H9 (cell line): ENCODE measurements at regions not wholly inside any gene's neighbourhood (a gene's known extent, or its start where the extent isn't known, plus 50 kb on each side); places are given as distances from the start of the nearest gene placed in this dataset.
"Not testable (repeated sequence)": the region's sequence is repeated elsewhere in the genome, so short reads cannot be mapped to it uniquely, and the experiment has no call there.

ENCODE experiments used
- DNase-seq: peaks from one replicate; pipeline ENCODE4 v3.0.0-alpha.2; 2017
- H2AFZ ChIP-seq: one replicate; pipeline ENCODE4 v1.6.1; 2013; ENCODE audit warnings: mild to moderate bottlenecking, low read length, control low read depth, moderate library complexity
- H2AK5ac ChIP-seq: 2 replicates; pipeline ENCODE4 v1.6.1; 2013; ENCODE audit warnings: low read length, control low read depth, mixed read lengths; ENCODE audit not compliant: insufficient read length
- H2BK120ac ChIP-seq: one replicate; pipeline ENCODE4 v1.6.1; 2013; ENCODE audit warnings: low read depth, mild to moderate bottlenecking, low read length, control low read depth, inconsistent platforms; ENCODE audit not compliant: poor library complexity, severe bottlenecking
- H2BK12ac ChIP-seq: 2 replicates; pipeline ENCODE4 v1.6.1; 2013; ENCODE audit warnings: low read length, control low read depth, mixed read lengths, low read depth; ENCODE audit not compliant: insufficient read length
- H2BK15ac ChIP-seq: 2 replicates; pipeline ENCODE4 v1.6.1; 2013; ENCODE audit warnings: low read depth, low read length, control low read depth
- H2BK20ac ChIP-seq: one replicate; pipeline ENCODE4 v1.6.1; 2013; ENCODE audit warnings: low read depth, mild to moderate bottlenecking, low read length, control low read depth, inconsistent platforms; ENCODE audit not compliant: poor library complexity, severe bottlenecking
- H2BK5ac ChIP-seq: 2 replicates; pipeline ENCODE4 v1.6.1; 2013; ENCODE audit warnings: low read length, control low read depth, mixed read lengths; ENCODE audit not compliant: insufficient read length
- H3K14ac ChIP-seq: 2 replicates; pipeline ENCODE4 v1.6.1; 2013; ENCODE audit warnings: low read length, control low read depth; ENCODE audit not compliant: insufficient read depth
- H3K18ac ChIP-seq: 2 replicates; pipeline ENCODE4 v1.6.1; 2013; ENCODE audit warnings: low read depth, mild to moderate bottlenecking, mixed read lengths, low read length, control low read depth; ENCODE audit not compliant: insufficient read length
- H3K23ac ChIP-seq: 2 replicates; pipeline ENCODE4 v1.6.1; 2013; ENCODE audit warnings: low read length, control low read depth, mixed read lengths, low read depth; ENCODE audit not compliant: insufficient read length
- H3K23me2 ChIP-seq: 2 replicates; pipeline ENCODE4 v1.6.1; 2013; ENCODE audit warnings: low read depth, mild to moderate bottlenecking, mixed read lengths, low read length, control low read depth; ENCODE audit not compliant: insufficient read length, poor library complexity, severe bottlenecking
- H3K27ac ChIP-seq: 2 replicates; pipeline ENCODE4 v1.5.1; 2013; ENCODE audit warnings: low read length, control low read depth, mixed read lengths, low read depth; ENCODE audit not compliant: insufficient read length
- H3K27me3 ChIP-seq: 2 replicates; pipeline ENCODE4 v1.6.1; 2013; ENCODE audit warnings: low read length, control low read depth, inconsistent platforms; ENCODE audit not compliant: insufficient read depth
- H3K4ac ChIP-seq: 2 replicates; pipeline ENCODE4 v1.6.1; 2013; ENCODE audit warnings: low read depth, mild to moderate bottlenecking, control low read depth, inconsistent platforms, low read length, moderate library complexity
- H3K4me1 ChIP-seq: 2 replicates; pipeline ENCODE4 v1.6.1; 2013; ENCODE audit warnings: low read length, control low read depth, inconsistent platforms; ENCODE audit not compliant: insufficient read depth
- H3K4me2 ChIP-seq: 2 replicates; pipeline ENCODE4 v1.6.1; 2013; ENCODE audit warnings: low read length, control low read depth, mixed read lengths; ENCODE audit not compliant: insufficient read length, insufficient read depth
- H3K56ac ChIP-seq: 2 replicates; pipeline ENCODE4 v1.6.1; 2013; ENCODE audit warnings: low read depth, mild to moderate bottlenecking, mixed read lengths, low read length, control low read depth; ENCODE audit not compliant: insufficient read length
- H3K79me1 ChIP-seq: 2 replicates; pipeline ENCODE4 v1.6.1; 2013; ENCODE audit warnings: low read depth, mild to moderate bottlenecking, moderate library complexity, low read length, control low read depth, inconsistent platforms; ENCODE audit not compliant: insufficient read depth, poor library complexity, severe bottlenecking
- H3K79me2 ChIP-seq: 2 replicates; pipeline ENCODE4 v1.6.1; 2013; ENCODE audit warnings: low read length, control low read depth, inconsistent platforms; ENCODE audit not compliant: insufficient read depth
- H3K9ac ChIP-seq: 2 replicates; pipeline ENCODE4 v1.6.1; 2013; ENCODE audit warnings: low read length, control low read depth, mixed read lengths; ENCODE audit not compliant: insufficient read length; ENCODE audit errors: extremely low read depth
- H3K9me3 ChIP-seq: one replicate; pipeline ENCODE4 v1.6.1; 2013; ENCODE audit warnings: low read depth, low read length, inconsistent platforms; ENCODE audit not compliant: control insufficient read depth
- H3T11ph ChIP-seq: one replicate; pipeline ENCODE4 v1.6.1; 2013; ENCODE audit warnings: mild to moderate bottlenecking, low read length, control low read depth, inconsistent platforms
- H4K20me1 ChIP-seq: one replicate; pipeline ENCODE4 v1.6.1; 2013; ENCODE audit not compliant: control insufficient read depth, insufficient read length, insufficient read depth
- H4K5ac ChIP-seq: 2 replicates; pipeline ENCODE4 v1.6.1; 2013; ENCODE audit warnings: low read depth, mild to moderate bottlenecking, mixed read lengths, low read length, control low read depth; ENCODE audit not compliant: insufficient read length
- H4K8ac ChIP-seq: replicated peaks from 2 replicates; pipeline ENCODE4 v1.6.1; 2013; ENCODE audit warnings: low read length, control low read depth, mixed read lengths, low read depth; ENCODE audit not compliant: insufficient read length
- H4K91ac ChIP-seq: 2 replicates; pipeline ENCODE4 v1.6.1; 2013; ENCODE audit warnings: low read depth, mild to moderate bottlenecking, moderate library complexity, mixed read lengths, low read length, control low read depth; ENCODE audit not compliant: insufficient read length
- H3K27ac Mint-ChIP-seq, 3 experiments: 2 replicates in 2 of 3; 3 replicates in 1 of 3; pipeline ENCODE4 v1.8.0; 2020 to 2021; ENCODE audit warnings: mixed read lengths in 3 of 3, mild to moderate bottlenecking in 1 of 3, moderate library complexity in 1 of 3
- H3K27me3 Mint-ChIP-seq: 2 replicates; pipeline ENCODE4 v1.8.0; 2021; ENCODE audit warnings: low read depth, mild to moderate bottlenecking, moderate library complexity, mixed read lengths
- H3K36me3 Mint-ChIP-seq, 3 experiments: 2 replicates in 2 of 3; 3 replicates in 1 of 3; pipeline ENCODE4 v1.8.0; 2020 to 2021; ENCODE audit warnings: low read depth in 3 of 3, mixed read lengths in 3 of 3; ENCODE audit not compliant: insufficient read depth in 1 of 3
- H3K4me1 Mint-ChIP-seq, 2 experiments: 2 replicates each; pipeline ENCODE4 v1.8.0; 2020; ENCODE audit warnings: mixed read lengths in 2 of 2
- H3K4me3 Mint-ChIP-seq, 2 experiments: 2 replicates in 1 of 2; 3 replicates in 1 of 2; pipeline ENCODE4 v1.8.0; 2020 to 2021; ENCODE audit warnings: mild to moderate bottlenecking in 2 of 2, mixed read lengths in 2 of 2, moderate library complexity in 1 of 2
- H3K9me3 Mint-ChIP-seq, 2 experiments: 2 replicates in 1 of 2; 3 replicates in 1 of 2; pipeline ENCODE4 v1.8.0; 2020; ENCODE audit warnings: mild to moderate bottlenecking in 2 of 2, mixed read lengths in 2 of 2, moderate library complexity in 1 of 2
- WGBS: extraction: QIAGEN DNeasy Blood & Tissue Kit; methylation state at CpG from one replicate; pipeline ENCODE4 v1.1.7; 2013; ENCODE audit warnings: missing lambda C conversion rate, low lambda C conversion rate, mixed read lengths; ENCODE audit not compliant: insufficient read length; ENCODE audit errors: extremely low coverage; 5-methylcytosine and 5-hydroxymethylcytosine counted together

DNA sequence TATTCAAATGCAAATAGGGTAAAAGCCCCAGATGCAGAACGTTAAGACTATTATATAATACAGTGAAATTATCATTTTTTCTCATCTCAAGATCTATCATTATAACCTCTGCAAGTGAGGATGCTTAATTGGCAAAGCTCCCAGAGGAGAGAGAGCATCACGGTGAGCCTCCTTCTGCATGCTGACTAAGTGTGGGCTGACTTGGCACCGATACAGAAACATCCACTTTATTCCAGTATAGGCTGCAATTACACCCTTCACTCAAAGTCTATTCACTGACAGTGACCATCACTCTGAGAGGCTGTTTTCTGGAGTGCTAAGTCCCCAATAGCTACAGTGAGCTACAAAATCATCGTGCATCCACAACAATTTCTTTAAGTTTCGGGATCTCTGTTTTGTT lies 171.1 kb upstream of the NBPF9 start:
- H2BK5ac ChIP-seq, H2BK20ac ChIP-seq, H2BK120ac ChIP-seq, H2BK12ac ChIP-seq, H3K14ac ChIP-seq, H3K23me2 ChIP-seq, H3K27me3 ChIP-seq, H2AFZ ChIP-seq, H3K27me3 Mint-ChIP-seq, H3K27ac ChIP-seq, H3K79me2 ChIP-seq, H3K18ac ChIP-seq, H3K9me3 ChIP-seq, H3K9ac ChIP-seq, H4K8ac ChIP-seq, H2AK5ac ChIP-seq, H3K27ac Mint-ChIP-seq, H2BK15ac ChIP-seq, H3K56ac ChIP-seq, H3K4ac ChIP-seq, H4K91ac ChIP-seq, H3K4me2 ChIP-seq, H3K9me3 Mint-ChIP-seq, DNase-seq, H4K5ac ChIP-seq, H3T11ph ChIP-seq, H3K4me1 ChIP-seq, H4K20me1 ChIP-seq, H3K23ac ChIP-seq, H3K36me3 Mint-ChIP-seq, H3K79me1 ChIP-seq, H3K4me1 Mint-ChIP-seq, H3K4me3 Mint-ChIP-seq: not testable (repeated sequence)
- no CpG with 5 or more reads among the region's 5 CpGs for WGBS

DNA sequence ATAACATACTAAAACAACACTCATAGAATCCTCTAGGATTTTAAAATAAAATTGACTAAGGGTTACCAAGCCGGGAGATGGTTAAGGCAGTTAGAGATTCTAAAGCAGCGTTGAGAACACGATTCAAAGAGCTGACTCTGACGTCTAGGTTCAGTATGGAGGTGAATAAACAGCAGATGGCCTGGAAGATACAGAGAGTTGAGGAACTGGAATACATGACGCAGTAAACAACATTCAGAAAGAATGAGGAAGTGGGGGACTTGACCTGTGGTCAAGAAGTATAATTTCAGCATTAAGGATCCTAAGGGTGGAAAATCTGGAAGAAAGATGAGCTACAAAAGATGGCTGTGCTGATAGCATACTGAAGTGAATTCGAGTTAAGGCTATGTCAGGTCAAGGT lies 172.5 kb upstream of the NBPF9 start:
- not testable (repeated sequence) for H3K14ac ChIP-seq, H3K4me2 ChIP-seq, H3K4me3 Mint-ChIP-seq, H3K27ac ChIP-seq, H3K4ac ChIP-seq, H4K8ac ChIP-seq, H3K9me3 Mint-ChIP-seq, H3K27ac Mint-ChIP-seq, H2BK5ac ChIP-seq, H3K27me3 ChIP-seq, H3K27me3 Mint-ChIP-seq, DNase-seq, H2BK12ac ChIP-seq, H3K18ac ChIP-seq, H3K23ac ChIP-seq, H3T11ph ChIP-seq, H3K4me1 Mint-ChIP-seq, H3K4me1 ChIP-seq, H3K9me3 ChIP-seq, H3K79me1 ChIP-seq, H2BK20ac ChIP-seq, H2AK5ac ChIP-seq, H2BK120ac ChIP-seq, H3K56ac ChIP-seq, H2BK15ac ChIP-seq, H3K36me3 Mint-ChIP-seq, H2AFZ ChIP-seq, H4K20me1 ChIP-seq, H4K91ac ChIP-seq, H3K23me2 ChIP-seq, H3K9ac ChIP-seq, H3K79me2 ChIP-seq, H4K5ac ChIP-seq
- no CpG with 5 or more reads among the region's 6 CpGs for WGBS

DNA sequence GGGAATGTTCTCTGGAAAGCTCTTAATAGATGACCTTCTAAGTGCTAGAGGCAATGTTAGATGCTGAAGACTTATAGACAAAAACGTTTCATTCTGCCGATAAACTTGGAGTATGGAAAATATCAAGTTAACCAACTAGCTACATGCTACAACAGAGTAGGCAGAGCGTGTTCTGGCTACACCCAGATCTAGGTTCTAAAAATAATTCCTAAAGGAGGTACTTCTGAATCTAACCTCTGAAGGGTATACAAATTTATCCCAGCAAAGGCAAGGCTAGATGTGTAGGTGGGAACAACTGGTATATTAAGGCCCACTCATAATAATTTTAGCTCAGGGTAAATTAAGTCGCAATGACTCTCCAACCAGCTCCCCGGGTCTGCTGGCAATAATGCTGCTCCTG lies 173.1 kb upstream of the NBPF9 start:
- not testable (repeated sequence) for H2BK12ac ChIP-seq, H3K18ac ChIP-seq, H3K36me3 Mint-ChIP-seq, H3K9me3 Mint-ChIP-seq, H3K56ac ChIP-seq, H3K4me2 ChIP-seq, DNase-seq, H3K27me3 Mint-ChIP-seq, H3K4ac ChIP-seq, H3K27me3 ChIP-seq, H3K4me3 Mint-ChIP-seq, H2BK15ac ChIP-seq, H3K14ac ChIP-seq, H4K91ac ChIP-seq, H3K9me3 ChIP-seq, H4K5ac ChIP-seq, H3K79me1 ChIP-seq, H3K23me2 ChIP-seq, H3K4me1 Mint-ChIP-seq, H2BK20ac ChIP-seq, H3K9ac ChIP-seq, H3K79me2 ChIP-seq, H3K27ac Mint-ChIP-seq, H3K27ac ChIP-seq, H3K23ac ChIP-seq, H3K4me1 ChIP-seq, H2AK5ac ChIP-seq, H4K8ac ChIP-seq, H2AFZ ChIP-seq, H2BK120ac ChIP-seq, H2BK5ac ChIP-seq, H4K20me1 ChIP-seq, H3T11ph ChIP-seq
- no CpG with 5 or more reads among the region's 5 CpGs for WGBS
